ENCODE measurements at regions not wholly inside any gene's neighbourhood (a gene's known extent, or its start where the extent isn't known, plus 50 kb on each side); places are given as distances from the start of the nearest gene placed in this dataset.

- Histone ChIP-seq H2AFZ (ENCODE audit: low read depth) (no peak overlapping the region), H3K4me2 (no peak overlapping the region), H3K4me1 (ENCODE audit: control insufficient read depth in 1 of 2, insufficient read depth in 2 of 2, low read depth in 1 of 2, low read length in 1 of 2) (no peaks in the 10 kb centered on the region), H4K20me1 (ENCODE audit: insufficient read depth) (no peaks in the 10 kb centered on the region), H3K9ac (no peak overlapping the region), H3K79me2 (ENCODE audit: insufficient read depth) (no peaks in the 10 kb centered on the region), H3K4me3 (ENCODE audit: low read depth in 2 of 2, low read length in 1 of 2) (no peak overlapping the region), H3K36me3 (replicated peaks in 1 of 2; ENCODE audit: control insufficient read depth in 1 of 2, insufficient read depth in 2 of 2, low read length in 1 of 2) (no peaks in the 10 kb centered on the region), H3K27me3 (ENCODE audit: insufficient read depth) (no peaks in the 10 kb centered on the region), H3K9me2 (no peaks in the 10 kb centered on the region), H3F3A (replicated peaks; ENCODE audit: insufficient read depth) (no peaks in the 10 kb centered on the region), H3K27ac (ENCODE audit: low read depth in 2 of 2, low read length in 1 of 2) (no peak overlapping the region), H3K9me3 (no peaks in the 10 kb centered on the region)
- ChIA-PET CTCF (interaction anchor here (0.9 kb wide), 1 partner anchor 12 kb away, joined by 3 read pairs; no protein-coding TSS in a partner anchor), POLR2A (no interaction called here)
- 13% methylated on average over 5 of the region's 5 CpGs for WGBS (ENCODE audit: low lambda C conversion rate)
- TF ChIP-seq USF2 (IDR thresholded peaks at IDR 0.05; ENCODE audit: borderline replicate concordance, low read depth, low read length) (no peak), NFIC (IDR thresholded peaks at IDR 0.05; ENCODE audit: borderline replicate concordance) (no peak), PBX3 (IDR thresholded peaks at IDR 0.05) (no peak), IRF3 (IDR thresholded peaks at IDR 0.05; ENCODE audit: low read depth, low read length) (no peak), ELF1 (IDR thresholded peaks at IDR 0.05) (no peak), ZBTB33 (IDR thresholded peaks at IDR 0.05; ENCODE audit: borderline replicate concordance, low read depth) (no peak), REST (IDR thresholded peaks at IDR 0.05; ENCODE audit: low read depth, low read length) (no peak), NRF1 (IDR thresholded peaks at IDR 0.05; ENCODE audit: low read depth, low read length) (no peak), RXRA (IDR thresholded peaks at IDR 0.05; ENCODE audit: borderline replicate concordance, low read depth) (no peak), YY1 (IDR thresholded peaks at IDR 0.05; ENCODE audit: low read depth) (no peak), RFX5 (IDR thresholded peaks at IDR 0.05; ENCODE audit: low read length) (no peak), POLR2AphosphoS5 (IDR thresholded peaks at IDR 0.05; ENCODE audit: low read depth, low read length) (no peak), TEAD4 (IDR thresholded peaks at IDR 0.05; ENCODE audit: borderline replicate concordance, insufficient read depth) (no peak), FOSL2 (IDR thresholded peaks at IDR 0.05; ENCODE audit: borderline replicate concordance, low read depth) (no peak), JUND (IDR thresholded peaks at IDR 0.05) (no peak), RCOR1 (IDR thresholded peaks at IDR 0.05; ENCODE audit: low read length) (no peak)
- no peak for DNase-seq
Observed at GRCh38 chr2:129212299-129212958, 767.0 kb upstream of the RAB6C start.

Data from SK-N-SH (cell line).